Ovary (tissue), 3 donors: ENCODE measurements at regions not wholly inside any gene's neighbourhood (a gene's known extent, or its start where the extent isn't known, plus 50 kb on each side); places are given as distances from the start of the nearest gene placed in this dataset.

Experiments
- CTCF ChIP-seq, 3 donors: fragments of 450-650 bp in 2 of 3; fragments of 200-600 bp in 1 of 3; IDR thresholded peaks; one replicate each; pipeline versions ENCODE4 v1.5.1 to v1.8.0; 2016 to 2022; ENCODE audit warnings: antibody characterized with exemption in 3 of 3, mild to moderate bottlenecking in 1 of 3
- EP300 ChIP-seq: sonication (generic); formaldehyde crosslinking; IDR thresholded peaks from one replicate; pipeline ENCODE4 v1.6.1; 2017; ENCODE audit warnings: antibody characterized with exemption
- POLR2A ChIP-seq: fragments of 450-650 bp; IDR thresholded peaks from one replicate; pipeline ENCODE4 v1.6.1; 2017; ENCODE audit warnings: antibody characterized with exemption, mild to moderate bottlenecking, moderate library complexity
- donor health status: DM: no; HTN: no; CAD: no.

- TF ChIP-seq CTCF (IDR thresholded peaks at IDR 0.05) (no peak), POLR2A (no peak), EP300 (no peak)
These were observed 648.8 kb downstream of the METTL15 start for GRCh38 chr11:28756977-28757376.
